GM12878 (cell line): ENCODE measurements at regions not wholly inside any gene's neighbourhood (a gene's known extent, or its start where the extent isn't known, plus 50 kb on each side); places are given as distances from the start of the nearest gene placed in this dataset.

Experiments used
- ATAC-seq: fragments of 200-7000 bp; cut with Tn5 transposase; 3 replicates; pipeline ENCODE4 v1.9.1; 2020; ENCODE audit warnings: mild to moderate bottlenecking, moderate library complexity
- BruUV-seq: library from RNA; stranded (reverse); fragments of 400-500 nt; replicated peaks from 2 replicates; lab custom pipeline; 2021; lab: Mats Ljungman, UMichigan
- CTCF ChIA-PET: fragments of 300-600 bp; sonication (Branson Sonifier 250); formaldehyde crosslinking; extraction: SDS; loops from one replicate; lab custom pipeline; 2021; ENCODE audit warnings: inconsistent platforms; lab: Yijun Ruan, JAX
- POLR2A ChIA-PET: fragments of 350-600 bp; formaldehyde crosslinking; extraction: SDS; loops from one replicate; lab custom pipeline; 2021; ENCODE audit warnings: inconsistent platforms; lab: Charles Lee
- RAD21 ChIA-PET: fragments of 300-600 bp; sonication (Branson Sonifier 250); formaldehyde crosslinking; loops from one replicate; lab custom pipeline; 2023; ENCODE audit warnings: antibody characterized with exemption; ENCODE audit not compliant: unreplicated experiment; lab: Charles Lee
- SMC1A ChIA-PET: fragments of 300-600 bp; sonication (Branson Sonifier 250); formaldehyde crosslinking; loops from one replicate; lab custom pipeline; 2023; ENCODE audit not compliant: unreplicated experiment, uncharacterized antibody; lab: Charles Lee
- DNase-seq: peaks from one replicate; pipeline ENCODE4 v3.0.0-alpha.2; 2011; ENCODE audit warnings: low read depth, low spot score
- FAIRE-seq: peaks from 3 replicates; lab custom pipeline; 2011; peaks lifted over from hg19 to GRCh38; lab: Jason Lieb, UNC
- H2AFZ ChIP-seq: 2 replicates; pipeline ENCODE4 v1.6.0; 2011; ENCODE audit warnings: low read depth, low read length, control low read depth; ENCODE audit not compliant: control insufficient read depth
- H3K27ac ChIP-seq: 2 replicates; pipeline ENCODE4 v1.5.1; 2011; ENCODE audit warnings: control low read depth; ENCODE audit not compliant: control insufficient read depth, insufficient read depth
- H3K27me3 ChIP-seq, 2 experiments: replicated peaks in 1 of 2; 2 replicates each; pipeline versions ENCODE4 v1.6.0 to v1.6.1; 2011; ENCODE audit warnings: low read length in 1 of 2; ENCODE audit not compliant: control insufficient read depth in 2 of 2, insufficient read depth in 2 of 2
- H3K36me3 ChIP-seq, 2 experiments: 2 replicates each; pipeline ENCODE4 v1.5.1; 2011; ENCODE audit warnings: low read length in 1 of 2; ENCODE audit not compliant: control insufficient read depth in 2 of 2, insufficient read depth in 2 of 2
- H3K4me1 ChIP-seq: 2 replicates; pipeline ENCODE4 v1.6.1; 2011; ENCODE audit warnings: mild to moderate bottlenecking, low read length, moderate library complexity, mixed read lengths; ENCODE audit not compliant: control insufficient read depth, insufficient read depth
- H3K4me2 ChIP-seq: 2 replicates; pipeline ENCODE4 v1.6.0; 2011; ENCODE audit warnings: control low read depth; ENCODE audit not compliant: control insufficient read depth, insufficient read depth
- H3K4me3 ChIP-seq: fragments of 200-600 bp; sonication (generic); 2 replicates; pipeline ENCODE4 v1.5.1; 2016
- H3K79me2 ChIP-seq: 2 replicates; pipeline ENCODE4 v1.6.0; 2011; ENCODE audit warnings: low read length; ENCODE audit not compliant: control insufficient read depth, insufficient read depth
- H3K9ac ChIP-seq: 2 replicates; pipeline ENCODE4 v1.8.0; 2011; ENCODE audit warnings: low read length, control low read depth, mixed read lengths; ENCODE audit not compliant: control insufficient read depth, insufficient read depth
- H3K9me3 ChIP-seq: replicated peaks from 3 replicates; pipeline ENCODE4 v1.5.1; 2011; ENCODE audit warnings: mild to moderate bottlenecking, low read length; ENCODE audit not compliant: control insufficient read depth, insufficient read depth
- H4K20me1 ChIP-seq: 2 replicates; pipeline ENCODE4 v1.6.0; 2011; ENCODE audit not compliant: control insufficient read depth, insufficient read depth
- EP300 ChIP-seq, 2 experiments: fragments of 150-350 bp in 1 of 2; IDR thresholded peaks; 2 replicates each; pipeline ENCODE4 v1.6.1; 2011 to 2012; ENCODE audit warnings: low read depth in 2 of 2, low read length in 2 of 2, borderline replicate concordance in 1 of 2, improper control_type of control experiment in 1 of 2, inconsistent platforms in 1 of 2; ENCODE audit not compliant: control insufficient read depth in 1 of 2
- ESRRA ChIP-seq: IDR thresholded peaks from 2 replicates; pipeline ENCODE4 v1.6.1; 2012; ENCODE audit warnings: mild to moderate bottlenecking, low read length, improper control_type of control experiment
- PAX5 ChIP-seq: IDR thresholded peaks from 2 replicates; pipeline ENCODE4 v1.6.1; 2011; ENCODE audit warnings: low read depth, low read length, borderline replicate concordance
- SREBF2 ChIP-seq: IDR thresholded peaks from 2 replicates; pipeline ENCODE4 v1.6.1; 2012; ENCODE audit warnings: mild to moderate bottlenecking, low read length
- SUZ12 ChIP-seq: fragments of 200-600 bp; sonication (generic); IDR thresholded peaks from one replicate; pipeline ENCODE4 v1.6.1; 2018; ENCODE audit warnings: antibody characterized with exemption, mild to moderate bottlenecking; ENCODE audit not compliant: unreplicated experiment
- WRNIP1 ChIP-seq: IDR thresholded peaks from 2 replicates; pipeline ENCODE4 v1.6.1; 2011; ENCODE audit warnings: low read depth, low read length, improper control_type of control experiment, borderline replicate concordance
- WGBS: methylation state at CpG from one replicate; pipeline ENCODE4 v1.1.6; 2016; ENCODE audit warnings: low lambda C conversion rate; ENCODE audit not compliant: insufficient replicate concordance, insufficient coverage; ENCODE audit errors: missing lambda C conversion rate; 5-methylcytosine and 5-hydroxymethylcytosine counted together
- in situ Hi-C: fragments of 300-500 bp; cut with MboI; formaldehyde crosslinking; loops from 9 replicates; pipeline ENCODE4 v1.14.3; 2018; ENCODE audit warnings: mixed read lengths
- intact Hi-C: fragments of 100-400 bp; cut with micrococcal nuclease; formaldehyde crosslinking; loops from one replicate; pipeline ENCODE4 v1.14.2; 2022; ENCODE audit not compliant: unreplicated experiment
- TF ChIP-seq, protein P1 (sequence below): fragments of 450-650 bp; IDR thresholded peaks from 2 replicates; pipeline ENCODE4 v1.6.1; 2016; ENCODE audit warnings: mild to moderate bottlenecking

- Histone ChIP-seq H3K4me1 (no peaks in the 10 kb centered on the region), H3K36me3 (no peaks in the 10 kb centered on the region), H3K79me2 (no peaks in the 10 kb centered on the region), H3K4me3 (no peak overlapping the region), H3K4me2 (no peak overlapping the region), H3K27me3 (no peaks in the 10 kb centered on the region), H3K9me3 (no peaks in the 10 kb centered on the region), H2AFZ (no peak overlapping the region), H4K20me1 (no peaks in the 10 kb centered on the region), H3K9ac (no peak overlapping the region), H3K27ac (no peak overlapping the region)
- in situ Hi-C loops, result no loop called here
- 95% methylated on average over 1 of the region's 1 CpG for WGBS
- ATAC-seq (no peak), DNase-seq (no peak), FAIRE-seq (no peak)
- intact Hi-C loops, result no loop called here
- ChIA-PET POLR2A (no interaction called here), CTCF (no interaction called here), RAD21 (no interaction called here), SMC1A (no interaction called here)
- BruUV-seq, result no TSS peak
- TF ChIP-seq EP300 (IDR thresholded peaks at IDR 0.05; ENCODE audit: borderline replicate concordance in 1 of 2, control insufficient read depth in 1 of 2, low read depth in 2 of 2, low read length in 2 of 2) (no peak), WRNIP1 (no peak), PAX5 (no peak)
Measured at GRCh38 chr3:82764521-82764920, 1003.1 kb upstream of the GBE1 start.

GRCh38 chr3:82761858-82762257 lies 1000.4 kb upstream of the GBE1 start:
- WGBS, result 5% methylated on average over 1 of the region's 1 CpG
- no peaks in the 10 kb centered on the region for H3K79me2 ChIP-seq

More at GRCh38 chr3:82761858-82762257, 1000.4 kb upstream of the GBE1 start:
- ATAC-seq (no peak), DNase-seq (no peak), FAIRE-seq (no peak)
- no peak for TF ChIP-seq SREBF2
- no peak for TF ChIP-seq SUZ12
- TF ChIP-seq, protein P1, sequence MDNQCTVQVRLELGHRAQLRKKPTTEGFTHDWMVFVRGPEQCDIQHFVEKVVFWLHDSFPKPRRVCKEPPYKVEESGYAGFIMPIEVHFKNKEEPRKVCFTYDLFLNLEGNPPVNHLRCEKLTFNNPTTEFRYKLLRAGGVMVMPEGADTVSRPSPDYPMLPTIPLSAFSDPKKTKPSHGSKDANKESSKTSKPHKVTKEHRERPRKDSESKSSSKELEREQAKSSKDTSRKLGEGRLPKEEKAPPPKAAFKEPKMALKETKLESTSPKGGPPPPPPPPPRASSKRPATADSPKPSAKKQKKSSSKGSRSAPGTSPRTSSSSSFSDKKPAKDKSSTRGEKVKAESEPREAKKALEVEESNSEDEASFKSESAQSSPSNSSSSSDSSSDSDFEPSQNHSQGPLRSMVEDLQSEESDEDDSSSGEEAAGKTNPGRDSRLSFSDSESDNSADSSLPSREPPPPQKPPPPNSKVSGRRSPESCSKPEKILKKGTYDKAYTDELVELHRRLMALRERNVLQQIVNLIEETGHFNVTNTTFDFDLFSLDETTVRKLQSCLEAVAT, result no peak
- TF ChIP-seq ESRRA, result no peak
- H3K4me1 ChIP-seq, result no peaks in the 10 kb centered on the region
- ChIA-PET POLR2A (no interaction called here), SMC1A (no interaction called here), CTCF (interaction anchor here (1.6 kb wide), 1 partner anchor 10 kb away, joined by 3 read pairs; no protein-coding TSS in a partner anchor), RAD21 (no interaction called here)
- H3K9ac ChIP-seq, result no peak overlapping the region
- in situ Hi-C loops (no loop called here), intact Hi-C loops (no loop called here)
- H3K9me3 ChIP-seq, result no peaks in the 10 kb centered on the region
- H3K4me2 ChIP-seq, result no peak overlapping the region
- no peaks in the 10 kb centered on the region for H4K20me1 ChIP-seq
- no peaks in the 10 kb centered on the region for H3K36me3 ChIP-seq
- H3K4me3 ChIP-seq, result no peak overlapping the region
- H2AFZ ChIP-seq, result no peak overlapping the region
- H3K27ac ChIP-seq, result no peak overlapping the region
- BruUV-seq, result no TSS peak
- no peaks in the 10 kb centered on the region for H3K27me3 ChIP-seq
